HEK293 (cell line): ENCODE measurements at regions not wholly inside any gene's neighbourhood (a gene's known extent, or its start where the extent isn't known, plus 50 kb on each side); places are given as distances from the start of the nearest gene placed in this dataset.

Experiments
- CTCF ChIA-PET: fragments of 350-600 bp; formaldehyde crosslinking; extraction: SDS; loops from one replicate; lab custom pipeline; 2021; ENCODE audit warnings: antibody characterized with exemption; lab: Yijun Ruan, JAX
- POLR2A ChIA-PET: fragments of 300-600 bp; formaldehyde crosslinking; extraction: SDS; loops from one replicate; lab custom pipeline; 2020; ENCODE audit warnings: antibody characterized with exemption, inconsistent platforms; lab: Yijun Ruan, JAX
- H3K27ac ChIP-seq: fragments of 200-500 bp; sonication (Bioruptor generic); 2 replicates; pipeline ENCODE4 v1.5.1; 2014; ENCODE audit warnings: low read depth, low read length, control low read depth, inconsistent platforms; ENCODE audit errors: extremely low read depth
- H3K36me3 ChIP-seq, 2 experiments: fragments of 200-500 bp in 1 of 2; sonication (Bioruptor generic) in 1 of 2; 1 replicate in 1 of 2; 2 replicates in 1 of 2; pipeline ENCODE4 v1.5.1; 2014 to 2017; ENCODE audit warnings: inconsistent platforms in 2 of 2, low read length in 2 of 2; ENCODE audit not compliant: control insufficient read depth in 2 of 2, insufficient read depth in 1 of 2
- H3K4me1 ChIP-seq: fragments of 200-500 bp; sonication (Bioruptor generic); 2 replicates; pipeline ENCODE4 v1.5.1; 2014; ENCODE audit warnings: mild to moderate bottlenecking, low read length, inconsistent platforms; ENCODE audit not compliant: control insufficient read depth, insufficient read depth
- H3K4me3 ChIP-seq: 2 replicates; pipeline ENCODE4 v1.5.1; 2011; ENCODE audit warnings: low read depth, mild to moderate bottlenecking, control low read depth, low read length, moderate library complexity
- H3K9me3 ChIP-seq: fragments of 200-500 bp; sonication (Bioruptor generic); 2 replicates; pipeline ENCODE4 v1.5.1; 2014; ENCODE audit warnings: low read depth, low read length, inconsistent platforms; ENCODE audit not compliant: control insufficient read depth, insufficient read depth
- PRDM2 ChIP-seq: fragments of 450-650 bp; formaldehyde crosslinking; IDR thresholded peaks from 2 replicates; pipeline ENCODE4 v1.5.1; 2016; ENCODE audit warnings: missing biosample characterization, missing genetic modification characterization, borderline replicate concordance
- REST ChIP-seq: fragments of 450-650 bp; formaldehyde crosslinking; IDR thresholded peaks from 2 replicates; pipeline ENCODE4 v1.5.1; 2016; ENCODE audit warnings: missing biosample characterization, missing genetic modification characterization
- ZBTB26 ChIP-seq: fragments of 450-650 bp; formaldehyde crosslinking; optimal IDR thresholded peaks from 2 replicates; pipeline ENCODE3; 2016; ENCODE audit warnings: missing biosample characterization, mild to moderate bottlenecking, missing genetic modification characterization
- ZBTB6 ChIP-seq: fragments of 450-650 bp; formaldehyde crosslinking; IDR thresholded peaks from 2 replicates; pipeline ENCODE4 v1.5.1; 2017; ENCODE audit warnings: missing biosample characterization, missing genetic modification characterization
- ZBTB8A ChIP-seq: fragments of 450-650 bp; formaldehyde crosslinking; IDR thresholded peaks from 2 replicates; pipeline ENCODE4 v1.5.1; 2016; ENCODE audit warnings: missing biosample characterization, missing genetic modification characterization
- ZIC2 ChIP-seq: fragments of 450-650 bp; formaldehyde crosslinking; IDR thresholded peaks from 2 replicates; pipeline ENCODE4 v1.5.1; 2016; ENCODE audit warnings: missing biosample characterization, missing genetic modification characterization
- ZNF214 ChIP-seq: fragments of 450-650 bp; formaldehyde crosslinking; IDR thresholded peaks from 2 replicates; pipeline ENCODE4 v1.5.1; 2017; ENCODE audit warnings: missing biosample characterization, mild to moderate bottlenecking, missing genetic modification characterization, borderline replicate concordance
- ZNF350 ChIP-seq: fragments of 450-650 bp; formaldehyde crosslinking; IDR thresholded peaks from 2 replicates; pipeline ENCODE4 v1.5.0; 2017; ENCODE audit warnings: missing biosample characterization, mild to moderate bottlenecking, missing genetic modification characterization
- ZNF394 ChIP-seq: fragments of 450-650 bp; formaldehyde crosslinking; IDR thresholded peaks from 2 replicates; pipeline ENCODE4 v1.5.1; 2016; ENCODE audit warnings: missing biosample characterization, missing genetic modification characterization, mild to moderate bottlenecking, moderate library complexity, borderline replicate concordance
- ZNF473 ChIP-seq: fragments of 450-650 bp; formaldehyde crosslinking; IDR thresholded peaks from 2 replicates; pipeline ENCODE4 v1.5.1; 2017; ENCODE audit warnings: missing biosample characterization, missing genetic modification characterization
- ZNF513 ChIP-seq: fragments of 450-650 bp; IDR thresholded peaks from 2 replicates; pipeline ENCODE4 v1.5.1; 2018; ENCODE audit warnings: missing biosample characterization, missing genetic modification characterization
- ZNF624 ChIP-seq: fragments of 450-650 bp; formaldehyde crosslinking; IDR thresholded peaks from 2 replicates; pipeline ENCODE4 v1.5.1; 2017; ENCODE audit warnings: missing biosample characterization, missing genetic modification characterization
- ZNF626 ChIP-seq: fragments of 450-650 bp; sonication (Bioruptor Pico); formaldehyde crosslinking; IDR thresholded peaks from 2 replicates; pipeline ENCODE4 v1.5.1; 2018; ENCODE audit warnings: missing biosample characterization, missing genetic modification characterization, inconsistent platforms
- ZNF830 ChIP-seq: fragments of 450-650 bp; IDR thresholded peaks from 2 replicates; pipeline ENCODE4 v1.5.0; 2018; ENCODE audit warnings: missing biosample characterization, missing genetic modification characterization, low read depth, mild to moderate bottlenecking, moderate library complexity

- no peak for TF ChIP-seq ZBTB8A (tag by site-specific recombination)
- TF ChIP-seq REST (tag by site-specific recombination) = peak; percentile 64
- Histone ChIP-seq H3K9me3 (no peaks in the 10 kb centered on the region), H3K4me1 (no peaks in the 10 kb centered on the region), H3K36me3 (no peaks in the 10 kb centered on the region), H3K4me3 (no peak overlapping the region), H3K27ac (no peak overlapping the region)
- ChIA-PET POLR2A (no interaction called here), CTCF (interaction anchor here (1.0 kb wide), 1 partner anchor 164 kb away, joined by 3 read pairs; no protein-coding TSS in a partner anchor)
Observed at GRCh38 chr17:79223953-79224352, 149.3 kb downstream of the ENGASE start.

- POLR2A ChIA-PET = no interaction called here
- Histone ChIP-seq H3K36me3 (no peaks in the 10 kb centered on the region), H3K4me3 (no peak overlapping the region), H3K27ac (no peak overlapping the region), H3K4me1 (no peaks in the 10 kb centered on the region)
- CTCF ChIA-PET = no interaction called here
- TF ChIP-seq ZNF624 (tag by site-specific recombination) = no peak
- no peak for TF ChIP-seq ZNF473 (tag by site-specific recombination)
- TF ChIP-seq, all 188 proteins: peak for 0
- H3K9me3 ChIP-seq = no peaks in the 10 kb centered on the region
Observed at GRCh38 chr17:79223471-79223870, 148.8 kb downstream of the ENGASE start.

- CTCF ChIA-PET = no interaction called here
- Histone ChIP-seq H3K27ac (no peak overlapping the region), H3K4me3 (no peak overlapping the region), H3K36me3 (no peaks in the 10 kb centered on the region), H3K9me3 (no peaks in the 10 kb centered on the region), H3K4me1 (no peaks in the 10 kb centered on the region)
- POLR2A ChIA-PET = no interaction called here
- TF ChIP-seq ZNF394 (tag by site-specific recombination) (no peak), ZNF214 (tag by site-specific recombination) (no peak), ZIC2 (tag by site-specific recombination) (no peak), PRDM2 (no peak), ZBTB6 (no peak), ZBTB26 (tag by site-specific recombination) (no peak), ZNF513 (tag by site-specific recombination) (no peak), ZNF350 (tag by site-specific recombination) (no peak), ZNF626 (tag by site-specific recombination) (no peak), ZNF830 (tag by site-specific recombination) (no peak)
Observed at GRCh38 chr17:79221597-79221996, 147.0 kb downstream of the ENGASE start.
